OCI-LY3 (cell line): ENCODE measurements at regions not wholly inside any gene's neighbourhood (a gene's known extent, or its start where the extent isn't known, plus 50 kb on each side); places are given as distances from the start of the nearest gene placed in this dataset.

Source experiments
- H2AFZ ChIP-seq: fragments of 200-600, 300-600 bp; shearing (Covaris generic); 2 replicates; pipeline ENCODE4 v1.6.0; 2014; ENCODE audit warnings: antibody characterized with exemption, low read depth, low read length
- H3K27ac ChIP-seq: fragments of 200-600, 300-600 bp; sonication (generic); 2 replicates; pipeline ENCODE4 v1.5.1; 2014; ENCODE audit warnings: mild to moderate bottlenecking, low read length, moderate library complexity, mixed read lengths
- H3K27me3 ChIP-seq: fragments of 200-600, 300-600 bp; sonication (generic); 2 replicates; pipeline ENCODE4 v1.6.1; 2014; ENCODE audit warnings: low read depth, low read length, mixed read lengths
- H3K36me3 ChIP-seq: fragments of 200-600, 300-600 bp; sonication (generic); replicated peaks from 2 replicates; pipeline ENCODE3; 2014; ENCODE audit warnings: low read depth, low read length, mixed read lengths
- H3K4me1 ChIP-seq: fragments of 300-600, 200-600 bp; sonication (generic); 2 replicates; pipeline ENCODE4 v1.6.1; 2014; ENCODE audit warnings: low read length, mixed read lengths
- H3K4me2 ChIP-seq: fragments of 200-600, 300-600 bp; sonication (generic); 2 replicates; pipeline ENCODE4 v1.6.1; 2014; ENCODE audit warnings: low read length, mixed read lengths
- H3K4me3 ChIP-seq: fragments of 300-600, 200-600 bp; sonication (generic); 2 replicates; pipeline ENCODE4 v1.5.1; 2014; ENCODE audit warnings: antibody characterized with exemption, mild to moderate bottlenecking, low read length, moderate library complexity
- H3K79me2 ChIP-seq: fragments of 300-600, 200-600 bp; shearing (Covaris generic); 2 replicates; pipeline ENCODE4 v1.6.1; 2014; ENCODE audit warnings: mild to moderate bottlenecking, low read length, mixed read lengths
- H3K9ac ChIP-seq: fragments of 300-600, 200-600 bp; shearing (Covaris generic); 2 replicates; pipeline ENCODE4 v1.6.0; 2014; ENCODE audit warnings: mild to moderate bottlenecking, low read length, moderate library complexity
- H3K9me3 ChIP-seq: fragments of 200-600, 300-600 bp; shearing (Covaris generic); 2 replicates; pipeline ENCODE4 v1.6.1; 2014; ENCODE audit warnings: low read length, mixed read lengths; ENCODE audit not compliant: insufficient read depth
- H4K20me1 ChIP-seq: fragments of 200-600, 300-600 bp; sonication (generic); 2 replicates; pipeline ENCODE4 v1.6.1; 2016; ENCODE audit warnings: low read length, mixed read lengths; ENCODE audit not compliant: insufficient read depth
- EZH2phosphoT487 ChIP-seq: fragments of 200-600 bp; shearing (Covaris generic); IDR thresholded peaks from 2 replicates; pipeline ENCODE4 v1.6.1; 2018; ENCODE audit warnings: antibody characterized with exemption, mixed run types, low read depth
- TF ChIP-seq, protein P1 (sequence below): fragments of 200-600, 300-600 bp; sonication (generic); IDR thresholded peaks from 2 replicates; pipeline ENCODE4 v1.5.1; 2014; ENCODE audit warnings: antibody characterized with exemption, low read length, low read depth

DNA sequence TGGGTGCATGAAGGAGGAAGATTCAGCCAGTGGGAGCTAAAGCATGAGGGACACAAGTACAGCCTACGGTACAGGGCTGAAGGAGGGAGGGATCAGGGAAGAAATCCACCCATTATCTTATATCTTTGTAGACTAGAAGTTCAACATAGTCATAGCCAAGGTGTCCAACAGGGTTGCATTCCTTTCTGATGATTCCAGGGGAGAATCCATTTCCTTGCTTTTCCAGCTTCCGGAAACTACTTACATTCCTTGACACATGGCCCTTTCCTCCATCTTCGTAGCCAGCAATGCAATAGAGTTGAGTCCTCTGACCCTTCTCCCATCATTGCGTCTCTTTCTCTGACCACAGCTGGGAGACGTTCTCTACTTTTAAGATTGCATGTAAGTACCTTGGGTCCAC is 471.0 kb upstream of the SEMA6D start:
- no peak overlapping the region for H3K9ac ChIP-seq
- no peaks in the 10 kb centered on the region for H4K20me1 ChIP-seq
- H3K27me3 ChIP-seq, result no peaks in the 10 kb centered on the region
- H3K36me3 ChIP-seq, result no peaks in the 10 kb centered on the region
- H3K27ac ChIP-seq, result no peak overlapping the region
- no peak overlapping the region for H3K4me3 ChIP-seq
- no peaks in the 10 kb centered on the region for H3K9me3 ChIP-seq
- no peaks in the 10 kb centered on the region for H3K79me2 ChIP-seq
- H3K4me1 ChIP-seq, result no peaks in the 10 kb centered on the region
- H2AFZ ChIP-seq, result no peak overlapping the region
- H3K4me2 ChIP-seq, result no peak overlapping the region
- TF ChIP-seq, protein P1, sequence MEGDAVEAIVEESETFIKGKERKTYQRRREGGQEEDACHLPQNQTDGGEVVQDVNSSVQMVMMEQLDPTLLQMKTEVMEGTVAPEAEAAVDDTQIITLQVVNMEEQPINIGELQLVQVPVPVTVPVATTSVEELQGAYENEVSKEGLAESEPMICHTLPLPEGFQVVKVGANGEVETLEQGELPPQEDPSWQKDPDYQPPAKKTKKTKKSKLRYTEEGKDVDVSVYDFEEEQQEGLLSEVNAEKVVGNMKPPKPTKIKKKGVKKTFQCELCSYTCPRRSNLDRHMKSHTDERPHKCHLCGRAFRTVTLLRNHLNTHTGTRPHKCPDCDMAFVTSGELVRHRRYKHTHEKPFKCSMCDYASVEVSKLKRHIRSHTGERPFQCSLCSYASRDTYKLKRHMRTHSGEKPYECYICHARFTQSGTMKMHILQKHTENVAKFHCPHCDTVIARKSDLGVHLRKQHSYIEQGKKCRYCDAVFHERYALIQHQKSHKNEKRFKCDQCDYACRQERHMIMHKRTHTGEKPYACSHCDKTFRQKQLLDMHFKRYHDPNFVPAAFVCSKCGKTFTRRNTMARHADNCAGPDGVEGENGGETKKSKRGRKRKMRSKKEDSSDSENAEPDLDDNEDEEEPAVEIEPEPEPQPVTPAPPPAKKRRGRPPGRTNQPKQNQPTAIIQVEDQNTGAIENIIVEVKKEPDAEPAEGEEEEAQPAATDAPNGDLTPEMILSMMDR, result no peak
- no peak for TF ChIP-seq EZH2phosphoT487

DNA sequence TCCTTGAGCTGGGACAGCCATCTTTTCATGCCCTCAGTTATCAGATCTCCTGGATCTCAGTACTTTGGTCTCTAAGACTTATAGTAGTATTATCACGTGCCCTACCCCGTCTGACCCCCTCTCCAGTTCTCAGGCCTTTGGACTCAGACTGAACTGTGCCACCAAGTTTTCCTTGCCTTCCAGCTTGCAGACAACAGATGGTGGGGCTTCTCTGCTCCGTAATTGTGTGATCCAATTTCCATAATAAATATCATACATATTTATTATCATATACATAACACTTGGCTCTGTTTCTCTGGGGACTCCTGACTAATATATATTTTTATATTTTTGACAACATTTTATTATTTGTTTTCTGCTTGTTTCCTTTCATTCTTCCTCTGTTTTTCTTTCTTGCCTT is 458.8 kb upstream of the SEMA6D start:
- H3K27me3 ChIP-seq, result no peaks in the 10 kb centered on the region
- no peak for TF ChIP-seq EZH2phosphoT487
- TF ChIP-seq, protein P1, result no peak
- H4K20me1 ChIP-seq, result no peaks in the 10 kb centered on the region
- no peaks in the 10 kb centered on the region for H3K9me3 ChIP-seq
- no peak overlapping the region for H3K4me2 ChIP-seq
- no peaks in the 10 kb centered on the region for H3K36me3 ChIP-seq
- H3K9ac ChIP-seq, result no peak overlapping the region
- no peaks in the 10 kb centered on the region for H3K4me1 ChIP-seq
- H2AFZ ChIP-seq, result no peak overlapping the region
- H3K4me3 ChIP-seq, result no peak overlapping the region
- no peak overlapping the region for H3K27ac ChIP-seq
- no peaks in the 10 kb centered on the region for H3K79me2 ChIP-seq

DNA sequence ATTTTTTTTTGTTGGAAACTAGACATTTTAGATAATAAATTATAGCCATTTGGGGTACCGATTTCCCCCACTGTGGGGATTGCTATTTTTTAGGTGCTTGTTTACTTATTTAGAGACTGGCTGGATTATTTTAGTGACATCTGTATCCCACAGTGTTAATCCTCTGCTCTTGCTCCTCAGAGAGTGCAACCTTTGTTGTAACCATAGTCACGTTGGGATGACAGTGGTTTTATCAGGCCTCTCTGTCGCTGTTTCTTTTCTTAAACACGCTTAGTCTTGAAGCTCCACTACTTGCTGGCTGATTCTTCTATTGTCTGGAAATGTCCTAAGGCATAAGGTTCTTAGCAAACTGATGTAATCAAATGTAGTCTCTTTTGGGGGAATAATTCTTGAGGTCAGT is 451.6 kb upstream of the SEMA6D start:
- TF ChIP-seq EZH2phosphoT487, result no peak
- H3K4me3 ChIP-seq, result no peak overlapping the region

DNA sequence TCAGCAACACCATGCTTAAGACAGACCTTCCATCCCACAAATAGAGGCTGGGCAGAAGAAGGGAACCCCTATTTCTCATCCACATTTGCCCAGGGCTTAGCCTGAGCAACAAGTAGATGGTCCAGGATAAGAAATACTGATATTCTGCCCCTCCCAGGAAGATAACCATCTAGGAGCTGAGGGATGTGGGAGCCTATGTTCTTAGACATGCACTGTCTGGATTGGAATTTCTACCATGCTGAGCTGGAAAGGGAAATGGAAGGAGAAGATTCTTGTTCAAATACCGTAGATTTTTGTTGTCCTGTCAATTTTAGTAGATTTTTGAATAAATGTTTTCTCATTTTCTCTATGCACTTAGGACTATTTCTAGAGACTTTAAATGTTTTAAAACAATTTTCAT is 450.7 kb upstream of the SEMA6D start:
- no peak overlapping the region for H3K4me2 ChIP-seq
- H4K20me1 ChIP-seq, result no peaks in the 10 kb centered on the region
- TF ChIP-seq, protein P1, result no peak
- no peak for TF ChIP-seq EZH2phosphoT487
- H3K4me3 ChIP-seq, result no peak overlapping the region
- no peak overlapping the region for H3K9ac ChIP-seq
- H3K36me3 ChIP-seq, result no peaks in the 10 kb centered on the region
- H3K27me3 ChIP-seq, result no peaks in the 10 kb centered on the region
- H3K4me1 ChIP-seq, result no peaks in the 10 kb centered on the region
- no peaks in the 10 kb centered on the region for H3K79me2 ChIP-seq
- H2AFZ ChIP-seq, result no peak overlapping the region
- no peaks in the 10 kb centered on the region for H3K9me3 ChIP-seq
- H3K27ac ChIP-seq, result no peak overlapping the region

More for the DNA sequence above, 451.6 kb upstream of the SEMA6D start:
- Histone ChIP-seq H3K4me1 (no peaks in the 10 kb centered on the region), H3K9me3 (no peaks in the 10 kb centered on the region), H4K20me1 (no peaks in the 10 kb centered on the region), H3K79me2 (no peaks in the 10 kb centered on the region), H3K4me2 (no peak overlapping the region), H2AFZ (no peak overlapping the region), H3K27ac (no peak overlapping the region), H3K27me3 (no peaks in the 10 kb centered on the region), H3K36me3 (no peaks in the 10 kb centered on the region), H3K9ac (no peak overlapping the region)

DNA sequence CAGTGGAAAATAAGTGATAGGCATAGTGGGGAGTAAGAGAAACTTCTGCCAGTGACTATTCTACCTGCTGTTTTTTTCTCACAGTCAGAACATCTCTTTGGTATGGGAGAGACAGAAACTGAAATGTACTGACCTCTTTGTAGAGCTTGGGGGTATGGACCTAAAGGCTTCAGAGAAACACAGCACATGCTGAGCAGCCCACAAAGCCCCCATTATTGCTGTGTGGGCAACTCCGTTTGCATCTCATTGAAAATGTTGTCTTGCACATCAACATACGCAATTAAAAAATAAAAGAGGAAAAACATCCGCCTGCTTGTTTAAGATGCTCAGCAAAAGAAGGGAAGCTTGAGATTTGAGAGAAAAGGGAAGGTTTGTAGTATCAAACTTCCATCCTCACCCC is 443.4 kb upstream of the SEMA6D start:
- Histone ChIP-seq H3K4me1 (no peaks in the 10 kb centered on the region), H3K9me3 (no peaks in the 10 kb centered on the region), H3K27me3 (no peaks in the 10 kb centered on the region), H4K20me1 (no peaks in the 10 kb centered on the region), H3K79me2 (no peaks in the 10 kb centered on the region), H3K9ac (no peak overlapping the region), H3K4me3 (no peak overlapping the region), H3K36me3 (no peaks in the 10 kb centered on the region), H3K27ac (no peak overlapping the region), H3K4me2 (no peak overlapping the region), H2AFZ (no peak overlapping the region)
- TF ChIP-seq EZH2phosphoT487, result no peak
- TF ChIP-seq, protein P1, result no peak
